Heart right ventricle (tissue), 16 donors: ENCODE measurements at regions not wholly inside any gene's neighbourhood (a gene's known extent, or its start where the extent isn't known, plus 50 kb on each side); places are given as distances from the start of the nearest gene placed in this dataset.
A peak's percentile ranks its signal among the peaks of the same experiment; 100 is the strongest.
"Not testable (repeated sequence)": the region's sequence is repeated elsewhere in the genome, so short reads cannot be mapped to it uniquely, and the experiment has no call there.

Experiments used
- ATAC-seq, 8 donors: fragments of 200-7000 bp; cut with Tn5 transposase; one replicate each; pipeline ENCODE4 v1.9.1; 2020; ENCODE audit warnings: mild to moderate bottlenecking in 8 of 8, moderate library complexity in 8 of 8, moderate number of reproducible peaks in 1 of 8
- DNase-seq, 2 donors: peaks; one replicate each; pipeline ENCODE4 v3.0.0-alpha.2; 2020
- H3K27ac ChIP-seq, 10 donors: fragments of 200-600 bp; sonication (generic) in 2 of 10; one replicate each; pipeline versions ENCODE4 v1.5.0 to v1.8.0; 2020 to 2022; ENCODE audit warnings: mild to moderate bottlenecking in 3 of 10
- H3K27me3 ChIP-seq, 7 donors: fragments of 200-600 bp; one replicate each; pipeline ENCODE4 v1.8.0; 2021 to 2022; ENCODE audit warnings: mild to moderate bottlenecking in 2 of 7
- H3K36me3 ChIP-seq, 9 donors: fragments of 200-600 bp; sonication (generic) in 1 of 9; one replicate each; pipeline versions ENCODE4 v1.5.0 to v1.8.0; 2020 to 2022; ENCODE audit warnings: mild to moderate bottlenecking in 2 of 9
- H3K4me1 ChIP-seq, 9 donors: fragments of 200-600 bp; sonication (generic) in 1 of 9; one replicate each; pipeline versions ENCODE4 v1.5.0 to v1.8.0; 2020 to 2022; ENCODE audit warnings: mild to moderate bottlenecking in 4 of 9
- H3K4me3 ChIP-seq, 10 donors: fragments of 200-600 bp; sonication (generic) in 2 of 10; one replicate each; pipeline versions ENCODE4 v1.5.0 to v1.8.0; 2020 to 2022; ENCODE audit warnings: mild to moderate bottlenecking in 7 of 10, moderate library complexity in 2 of 10
- H3K9me3 ChIP-seq, 11 donors: fragments of 200-600 bp in 10 of 11; sonication (generic) in 2 of 11; one replicate each; pipeline versions ENCODE4 v1.5.0 to v1.8.0; 2013 to 2022; ENCODE audit warnings: mild to moderate bottlenecking in 2 of 11, control low read depth in 1 of 11, moderate library complexity in 1 of 11
- CTCF ChIP-seq, 9 donors: fragments of 200-600 bp; sonication (generic) in 2 of 9; IDR thresholded peaks; one replicate each; pipeline versions ENCODE4 v1.5.0 to v1.8.0; 2021 to 2022; ENCODE audit warnings: antibody characterized with exemption in 9 of 9, mild to moderate bottlenecking in 5 of 9, moderate library complexity in 1 of 9
- WGBS, 2 donors: extraction: QIAGEN DNeasy Blood & Tissue Kit; methylation state at CpG; one replicate each; pipeline ENCODE4 v1.1.7; 2013; ENCODE audit warnings: inconsistent platforms in 1 of 2; 5-methylcytosine and 5-hydroxymethylcytosine counted together
- intact Hi-C, 10 donors: fragments of 100-400 bp; cut with DNase I; formaldehyde crosslinking; loops; one replicate each; pipeline versions ENCODE4 v1.11.1 to v1.14.2; 2022
- donor health status: Arrhythmogenic right ventricular cardiomyopathy.
- donor health status: ischemic (EF 13 %, LVEDD 7.1; RV severe dilation, severe dysfunction).
- donor health status: healthy with polysubstance abuse.
- donor health status: DM: no; HTN: yes; CAD: no.
- donor health status: DM: no; HTN: no; CAD: no.
- donor health status: ischemic (EF 25% LVEDD 6.9; RV normal size, moderate dysfunction).
- donor health status: ischemic (EF 25% LVEDD 5.7; RV mildly dilated, moderate dysfunction).
- donor health status: healthy.
- donor health status: DM: yes; HTN: yes; CAD: no.
- donor health status: Ischemic cardiomyopathy.
- donor health status: ischemic (EF 35%, LVEDD 5.7; RV mildly dilated, moderate dysfunction).
- donor health status: nonischemic (EF 11% LVEDD 7.7; RV severe dilation, severe dysfunction).
- donor health status: DM: yes; HTN: yes; CAD: no.
- donor health status: PGD.
- donor health status: ischemic (EF 29% LVEDD 5.4; RV normal size, mild dysfunction).
- donor health status: nonischemic (EF 23%, LVEDD 6.1; RV moderate dilation, normal function).

- H3K4me1 ChIP-seq: peaks cover 0 to 50% (median 6%) of the 10 kb centered on the region in 9 donors
- ATAC-seq, H3K9me3 ChIP-seq, H3K27me3 ChIP-seq, H3K4me3 ChIP-seq, DNase-seq, H3K36me3 ChIP-seq, intact Hi-C loops: not testable (repeated sequence)
- WGBS, 2 donors: 87 to 88% methylated on average over 12 to 15 of the region's 15 CpGs
- peak overlapping the region in 7 of 10 donors; percentile 34 to 78 (median 68) for H3K27ac ChIP-seq
These were observed 187.4 kb downstream of the TBC1D2B start for GRCh38 chr15:77889828-77890725.

DNA sequence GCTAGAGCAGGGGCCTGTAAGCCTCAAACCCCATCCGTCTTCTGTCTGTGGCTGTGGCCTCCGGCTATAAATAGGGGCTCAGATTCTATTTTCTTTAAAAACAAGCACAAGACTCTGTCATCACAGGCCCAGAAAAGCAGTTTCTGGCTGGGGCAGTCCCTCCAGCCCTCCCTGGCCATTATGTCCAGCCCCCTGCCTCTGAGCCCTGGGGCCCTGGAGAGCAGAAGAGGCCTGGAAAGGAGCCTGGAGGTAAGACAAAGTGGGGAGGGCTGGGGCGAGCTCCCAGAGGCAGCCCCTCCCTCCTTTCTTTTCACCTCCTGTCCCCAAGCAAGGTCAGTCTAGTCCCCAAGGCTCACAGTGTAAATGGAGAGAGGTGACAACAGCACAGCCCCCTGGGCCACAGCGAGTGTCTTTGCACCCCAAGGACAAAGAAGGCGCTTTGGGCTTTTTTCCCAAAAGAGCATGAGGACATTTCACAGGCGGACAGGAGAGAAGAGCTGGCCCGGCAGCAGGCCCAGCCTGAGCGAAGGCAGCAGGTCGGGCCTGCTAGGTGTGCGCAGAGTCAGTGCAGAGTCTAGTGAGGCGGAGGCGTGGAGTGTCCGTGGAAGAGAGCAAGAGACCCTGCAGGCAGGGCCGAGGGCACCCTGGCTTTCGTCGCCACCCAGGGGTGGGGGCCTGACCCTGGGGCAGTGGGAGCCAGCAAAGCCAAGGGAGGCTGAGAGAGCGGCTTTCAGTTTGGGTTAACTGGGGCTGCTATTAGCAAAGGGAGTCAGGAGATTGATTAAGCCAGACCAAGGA lies 188.3 kb downstream of the TBC1D2B start:
- intact Hi-C loops: no loop called here
- Histone ChIP-seq H3K27ac (peak overlapping the region in 8 of 10 donors; percentile 20 to 78 (median 68)), H3K27me3 (no peaks in the 10 kb centered on the region), H3K36me3 (no peaks in the 10 kb centered on the region), H3K9me3 (no peaks in the 10 kb centered on the region), H3K4me3 (no peak overlapping the region), H3K4me1 (peaks cover 0 to 54% (median 6%) of the 10 kb centered on the region in 9 donors)
- ATAC-seq (peak in 1 of 8 donors; percentile 5), DNase-seq (no peak)
- TF ChIP-seq CTCF (IDR thresholded peaks at IDR 0.05): no peak
- WGBS, 2 donors: 79 to 80% methylated on average over 16 to 17 of the region's 17 CpGs

DNA sequence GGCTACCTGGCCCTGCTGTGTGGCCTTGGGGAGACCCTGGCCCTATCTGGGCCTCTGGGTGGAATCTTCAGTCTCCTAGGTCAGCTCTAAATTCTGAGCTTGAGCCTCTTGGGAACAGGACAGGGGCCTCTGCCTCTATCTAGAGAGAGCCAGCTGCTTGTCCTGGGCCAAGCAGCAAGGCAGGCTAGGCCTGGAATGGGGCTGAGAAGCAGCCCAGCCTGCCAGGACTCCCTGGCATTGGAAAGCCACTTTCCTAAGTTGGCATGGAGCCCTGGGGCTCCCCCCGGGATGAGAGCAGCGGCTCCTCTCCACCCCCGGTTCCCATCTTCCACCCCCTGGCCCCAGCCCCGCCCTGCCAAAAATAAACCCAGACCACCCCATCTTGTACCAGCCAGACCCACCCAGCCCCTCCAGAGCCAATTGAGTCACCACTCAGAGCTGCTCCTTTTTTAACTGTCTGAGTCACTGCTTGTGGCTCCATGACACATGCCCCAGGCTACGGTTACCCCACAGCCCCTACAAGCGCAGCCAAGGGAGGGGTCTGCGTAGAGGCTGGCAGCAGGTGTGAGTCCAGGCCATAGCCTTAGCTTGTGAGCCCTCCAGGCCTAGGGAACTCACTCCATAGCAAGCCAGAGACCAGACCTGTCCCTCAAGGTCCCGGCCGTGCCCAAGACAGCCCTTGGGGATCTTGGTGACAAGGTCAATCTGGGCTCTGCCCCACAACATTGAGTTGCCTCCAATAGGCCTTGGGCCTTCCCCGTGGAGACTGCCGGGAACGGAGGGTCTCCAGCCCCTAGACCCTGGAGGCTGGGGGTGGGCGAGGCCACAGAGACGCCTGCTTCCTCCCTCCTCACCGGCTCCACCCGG lies 189.7 kb downstream of the TBC1D2B start:
- H3K4me1 ChIP-seq: peaks cover 0 to 45% (median 6%) of the 10 kb centered on the region in 9 donors
- H3K27ac ChIP-seq: peak overlapping the region in 9 of 10 donors; percentile 39 to 76 (median 56)

DNA sequence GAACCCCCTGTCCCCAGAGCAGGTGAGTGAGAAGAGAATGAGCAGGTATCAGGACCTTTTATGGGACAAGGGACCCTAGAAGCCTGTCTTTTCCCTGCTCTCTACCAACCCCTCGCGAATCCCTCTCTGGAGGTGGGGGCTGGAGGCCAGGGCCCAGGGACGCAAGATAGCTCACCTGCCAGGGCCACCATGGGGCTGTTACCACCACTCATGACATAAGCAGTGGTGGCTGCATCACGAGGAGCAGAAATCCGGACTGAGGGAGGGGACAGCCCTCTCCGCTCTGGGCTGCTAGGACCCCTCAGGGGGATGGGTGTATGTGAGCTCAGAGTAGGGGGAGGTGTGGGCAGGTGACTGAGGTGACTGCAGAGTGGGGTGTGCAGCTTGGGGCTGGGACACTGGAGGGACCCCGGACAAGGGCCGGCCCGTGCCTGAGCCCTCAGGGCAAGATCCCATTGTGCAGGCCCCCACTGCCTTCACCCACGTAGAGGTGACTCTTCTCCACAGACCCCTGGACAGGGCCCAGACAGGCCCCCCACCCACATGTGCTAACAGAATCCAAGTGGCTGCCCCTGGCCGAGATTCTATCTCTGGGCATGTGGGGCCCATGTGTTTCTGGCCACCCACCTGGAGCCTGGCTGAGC lies 190.6 kb downstream of the TBC1D2B start:
- TF ChIP-seq CTCF (IDR thresholded peaks at IDR 0.05): no peak
- Histone ChIP-seq H3K9me3 (no peaks in the 10 kb centered on the region), H3K27ac (peak overlapping the region in 9 of 10 donors; percentile 30 to 66 (median 52)), H3K4me3 (no peak overlapping the region), H3K4me1 (peaks cover 0 to 37% (median 6%) of the 10 kb centered on the region in 9 donors), H3K36me3 (no peaks in the 10 kb centered on the region), H3K27me3 (no peaks in the 10 kb centered on the region)
- no peak for ATAC-seq
- 96 to 98% methylated on average over 11 of the region's 11 CpGs for WGBS, 2 donors
- intact Hi-C loops: no loop called here
- no peak for DNase-seq

More for the DNA sequence above, 189.7 kb downstream of the TBC1D2B start:
- 56 to 59% methylated on average over 9 to 11 of the region's 16 CpGs for WGBS, 2 donors
- H3K27me3 ChIP-seq, intact Hi-C loops, H3K9me3 ChIP-seq, DNase-seq, H3K4me3 ChIP-seq, H3K36me3 ChIP-seq: not testable (repeated sequence)
- peak; percentile 10 to 90 (median 68) for ATAC-seq

DNA sequence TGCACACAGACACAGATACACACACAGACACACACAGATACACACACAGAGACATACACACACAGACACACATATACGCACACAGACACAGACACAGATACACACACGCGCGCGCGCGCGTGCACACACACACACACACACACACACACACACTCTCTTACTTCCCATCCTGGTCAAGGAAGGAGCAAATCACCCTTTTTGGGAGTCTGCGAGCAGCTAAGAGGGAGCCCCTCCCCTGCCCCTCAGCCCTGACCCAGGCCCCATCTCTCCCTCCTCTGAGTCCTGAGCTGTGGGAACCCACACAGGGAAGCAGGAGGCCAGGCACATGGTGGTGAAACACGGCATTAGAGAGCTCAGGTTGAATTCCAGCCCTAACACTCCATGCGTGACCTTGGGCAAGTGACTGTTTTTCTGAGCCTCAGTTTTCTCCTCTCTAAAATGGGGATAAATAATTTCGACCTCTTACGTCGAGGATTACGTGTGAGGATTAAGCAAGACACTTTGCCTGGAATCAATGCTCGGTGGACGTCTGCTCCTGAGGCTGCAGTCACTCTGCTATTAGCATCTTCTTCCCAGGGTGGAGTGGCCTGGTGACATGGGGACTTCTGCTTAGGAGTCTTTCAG lies 191.5 kb downstream of the TBC1D2B start:
- DNase-seq, H3K36me3 ChIP-seq, H3K9me3 ChIP-seq, H3K27me3 ChIP-seq, ATAC-seq, intact Hi-C loops, H3K4me3 ChIP-seq: not testable (repeated sequence)
- peak overlapping the region in 7 of 10 donors; percentile 30 to 66 (median 39) for H3K27ac ChIP-seq
- WGBS, 2 donors: 84 to 95% methylated on average over 17 of the region's 17 CpGs
- peaks cover 0 to 31% (median 3%) of the 10 kb centered on the region in 9 donors for H3K4me1 ChIP-seq

DNA sequence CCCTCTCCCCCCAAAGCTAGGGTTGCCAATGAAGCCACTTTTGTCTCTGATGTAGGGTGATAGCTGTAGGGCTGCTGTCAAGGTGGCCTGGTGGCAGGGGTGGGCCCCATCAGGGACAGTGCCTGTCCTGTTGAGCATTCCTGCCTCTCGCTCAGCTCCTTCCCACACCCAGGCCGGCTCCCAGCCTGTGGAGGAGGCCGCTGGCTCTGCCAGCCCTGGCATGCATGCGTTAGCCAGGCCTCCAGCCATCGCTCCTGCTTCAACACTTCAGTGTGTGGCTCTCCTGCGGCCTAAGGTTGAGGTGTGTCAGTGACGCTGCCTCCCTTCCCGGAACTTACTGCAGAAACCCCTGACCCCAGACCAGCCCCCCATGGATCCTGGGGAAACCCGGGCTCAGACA lies 194.5 kb downstream of the TBC1D2B start:
- DNase-seq, H3K4me3 ChIP-seq, H3K36me3 ChIP-seq, intact Hi-C loops, H3K9me3 ChIP-seq, H3K27me3 ChIP-seq, H3K27ac ChIP-seq: not testable (repeated sequence)
- H3K4me1 ChIP-seq: peaks cover 0 to 19% (median 0%) of the 10 kb centered on the region in 9 donors
- peak in 2 of 8 donors; percentile 22 for ATAC-seq
- WGBS, 2 donors: no CpG with 5 or more reads among the region's 9 CpGs
